ENCODE measurements at regions not wholly inside any gene's neighbourhood (a gene's known extent, or its start where the extent isn't known, plus 50 kb on each side); places are given as distances from the start of the nearest gene placed in this dataset.

- ChIA-PET CTCF (no interaction called here), POLR2A (no interaction called here)
- Histone ChIP-seq H3K9me1 (replicated peaks; ENCODE audit: control insufficient read depth, extremely low read depth, insufficient read depth, low read length) (no peaks in the 10 kb centered on the region), H3K79me2 (ENCODE audit: control insufficient read depth, insufficient read depth, low read length) (no peaks in the 10 kb centered on the region), H3K36me3 (ENCODE audit: control insufficient read depth in 2 of 2, extremely low read depth in 1 of 2, insufficient read depth in 2 of 2, low read length in 2 of 2) (no peaks in the 10 kb centered on the region), H3K4me1 (ENCODE audit: control insufficient read depth, extremely low read depth, insufficient read depth, low read length) (no peaks in the 10 kb centered on the region), H3K9me3 (replicated peaks; ENCODE audit: control insufficient read depth, insufficient read depth, low read length) (no peaks in the 10 kb centered on the region), H2AFZ (ENCODE audit: low read depth, low read length) (no peak overlapping the region), H3K9ac (replicated peaks; ENCODE audit: extremely low read depth, insufficient read depth, low read length) (no peak overlapping the region), H3K27me3 (ENCODE audit: control insufficient read depth in 2 of 2, insufficient read depth in 2 of 2, low read length in 2 of 2) (no peaks in the 10 kb centered on the region), H3K4me3 (replicated peaks in 1 of 3; ENCODE audit: insufficient read depth in 1 of 3, low read depth in 1 of 3, low read length in 3 of 3) (no peak overlapping the region), H4K20me1 (replicated peaks; ENCODE audit: control insufficient read depth, extremely low read depth, insufficient read depth, low read length) (no peaks in the 10 kb centered on the region), H3K4me2 (ENCODE audit: insufficient read depth, low read length) (no peak overlapping the region), H3K27ac (ENCODE audit: insufficient read depth, low read depth, low read length) (no peak overlapping the region)
- dilution Hi-C loops (cut with MboI; ENCODE audit: extremely low pct_ligation_motif_present, low sequenced_read_pairs) (no loop called here), intact Hi-C loops (cut with micrococcal nuclease) (no loop called here)
- FAIRE-seq (no peak), DNase-seq (ENCODE audit: low read depth, low spot score) (no peak)
- no peak for TF ChIP-seq POLR2AphosphoS5 (IDR thresholded peaks at IDR 0.05; ENCODE audit: insufficient read depth, low read depth, low read length)
- TF ChIP-seq POLR2A (IDR thresholded peaks at IDR 0.05; ENCODE audit: low read depth, low read length) = no peak
- no peak for TF ChIP-seq EZH2 (IDR thresholded peaks at IDR 0.05; ENCODE audit: borderline replicate concordance, low read depth, low read length, severe bottlenecking)
- TF ChIP-seq MYC (IDR thresholded peaks at IDR 0.05; ENCODE audit: low read depth, low read length) = no peak
- no peak for TF ChIP-seq GATA2 (IDR thresholded peaks at IDR 0.05; ENCODE audit: insufficient read depth, insufficient read length, low read depth, low read length)
- no peak for TF ChIP-seq MAX (IDR thresholded peaks at IDR 0.05; ENCODE audit: insufficient read depth, insufficient read length)
- BruUV-seq (replicated peaks) = no TSS peak
Observed at GRCh38 chr17:13812350-13812749, 210.6 kb upstream of the HS3ST3A1 start.

- Histone ChIP-seq H3K27ac (ENCODE audit: insufficient read depth, low read depth, low read length) (no peak overlapping the region), H3K9me1 (replicated peaks; ENCODE audit: control insufficient read depth, extremely low read depth, insufficient read depth, low read length) (no peaks in the 10 kb centered on the region), H3K27me3 (ENCODE audit: control insufficient read depth in 2 of 2, insufficient read depth in 2 of 2, low read length in 2 of 2) (no peaks in the 10 kb centered on the region), H3K9me3 (replicated peaks; ENCODE audit: control insufficient read depth, insufficient read depth, low read length) (no peaks in the 10 kb centered on the region), H3K4me3 (replicated peaks in 1 of 3; ENCODE audit: insufficient read depth in 1 of 3, low read depth in 1 of 3, low read length in 3 of 3) (no peak overlapping the region), H4K20me1 (replicated peaks; ENCODE audit: control insufficient read depth, extremely low read depth, insufficient read depth, low read length) (no peaks in the 10 kb centered on the region), H3K79me2 (ENCODE audit: control insufficient read depth, insufficient read depth, low read length) (no peaks in the 10 kb centered on the region), H3K9ac (replicated peaks; ENCODE audit: extremely low read depth, insufficient read depth, low read length) (no peak overlapping the region), H2AFZ (ENCODE audit: low read depth, low read length) (no peak overlapping the region), H3K4me2 (ENCODE audit: insufficient read depth, low read length) (no peak overlapping the region), H3K4me1 (ENCODE audit: control insufficient read depth, extremely low read depth, insufficient read depth, low read length) (no peaks in the 10 kb centered on the region), H3K36me3 (ENCODE audit: control insufficient read depth in 2 of 2, extremely low read depth in 1 of 2, insufficient read depth in 2 of 2, low read length in 2 of 2) (no peaks in the 10 kb centered on the region)
- no peak for TF ChIP-seq MYC (IDR thresholded peaks at IDR 0.05; ENCODE audit: low read depth, low read length)
- TF ChIP-seq MAX (IDR thresholded peaks at IDR 0.05; ENCODE audit: insufficient read depth, insufficient read length) = no peak
- TF ChIP-seq POLR2A (IDR thresholded peaks at IDR 0.05; ENCODE audit: low read depth, low read length) = no peak
- TF ChIP-seq FOS (IDR thresholded peaks at IDR 0.05; ENCODE audit: borderline replicate concordance, insufficient read depth, low read length) = no peak
- TF ChIP-seq POLR2AphosphoS5 (IDR thresholded peaks at IDR 0.05; ENCODE audit: insufficient read depth, low read depth, low read length) = no peak
- no peak for TF ChIP-seq CTCF (IDR thresholded peaks at IDR 0.05; ENCODE audit: extremely low read depth in 1 of 2, insufficient read depth in 1 of 2, low read depth in 1 of 2, low read length in 2 of 2)
- no peak for TF ChIP-seq JUN (IDR thresholded peaks at IDR 0.05; ENCODE audit: borderline replicate concordance, insufficient read depth, insufficient read length, low read depth)
- TF ChIP-seq GATA2 (IDR thresholded peaks at IDR 0.05; ENCODE audit: insufficient read depth, insufficient read length, low read depth, low read length) = no peak
- TF ChIP-seq EZH2 (IDR thresholded peaks at IDR 0.05; ENCODE audit: borderline replicate concordance, low read depth, low read length, severe bottlenecking) = no peak
- ChIA-PET CTCF (no interaction called here), POLR2A (no interaction called here)
- intact Hi-C loops (cut with micrococcal nuclease) (no loop called here), dilution Hi-C loops (cut with MboI; ENCODE audit: extremely low pct_ligation_motif_present, low sequenced_read_pairs) (no loop called here)
- FAIRE-seq (no peak), DNase-seq (ENCODE audit: low read depth, low spot score) (no peak)
- no TSS peak for BruUV-seq (replicated peaks)
Observed at GRCh38 chr17:13813347-13814240, 211.9 kb upstream of the HS3ST3A1 start.

Data from endothelial cell of umbilical vein (primary cell).